ENCODE measurements at regions not wholly inside any gene's neighbourhood (a gene's known extent, or its start where the extent isn't known, plus 50 kb on each side); places are given as distances from the start of the nearest gene placed in this dataset.

GRCh38 chrX:125651426-125651825 is 331.8 kb downstream of the TEX13C start:
- no peak for TF ChIP-seq EZH2 (IDR thresholded peaks at IDR 0.05; ENCODE audit: borderline replicate concordance, low read length)
- TF ChIP-seq CTCF (IDR thresholded peaks at IDR 0.05; ENCODE audit: low read length): no peak
